Parathyroid adenoma (tissue), 2 donors: ENCODE measurements at regions not wholly inside any gene's neighbourhood (a gene's known extent, or its start where the extent isn't known, plus 50 kb on each side); places are given as distances from the start of the nearest gene placed in this dataset.

Experiments used
- H2AFZ ChIP-seq: fragments of 300-600 bp; sonication (generic); one replicate; pipeline ENCODE4 v1.7.0; 2017; ENCODE audit warnings: antibody characterized with exemption, mild to moderate bottlenecking
- H3K27ac ChIP-seq: fragments of 300-600 bp; sonication (generic); one replicate; pipeline ENCODE4 v1.7.0; 2017
- H3K27me3 ChIP-seq: fragments of 300-600 bp; sonication (generic); one replicate; pipeline ENCODE4 v1.7.0; 2017; ENCODE audit warnings: low read length; ENCODE audit not compliant: control insufficient read depth, insufficient read depth
- H3K36me3 ChIP-seq: fragments of 300-600 bp; sonication (generic); one replicate; pipeline ENCODE4 v1.7.0; 2017; ENCODE audit warnings: low read length; ENCODE audit not compliant: control insufficient read depth, insufficient read depth
- H3K4me1 ChIP-seq: fragments of 300-600 bp; sonication (generic); one replicate; pipeline ENCODE4 v1.7.0; 2017; ENCODE audit warnings: control low read depth
- H3K4me2 ChIP-seq: fragments of 300-600 bp; sonication (generic); one replicate; pipeline ENCODE4 v1.7.0; 2017; ENCODE audit warnings: low read length
- H3K4me3 ChIP-seq: fragments of 300-600 bp; sonication (generic); one replicate; pipeline ENCODE4 v1.7.0; 2017; ENCODE audit warnings: low read depth, low read length
- H3K79me2 ChIP-seq: fragments of 300-600 bp; sonication (generic); one replicate; pipeline ENCODE4 v1.7.0; 2017; ENCODE audit warnings: control low read depth
- H3K9ac ChIP-seq: fragments of 300-600 bp; sonication (generic); one replicate; pipeline ENCODE4 v1.7.0; 2017; ENCODE audit warnings: mild to moderate bottlenecking
- H3K9me3 ChIP-seq: fragments of 300-600 bp; sonication (generic); one replicate; pipeline ENCODE4 v1.7.0; 2017; ENCODE audit warnings: low read length; ENCODE audit not compliant: control insufficient read depth
- CTCF ChIP-seq: fragments of 300-600 bp; sonication (generic); IDR thresholded peaks from one replicate; pipeline ENCODE4 v1.7.0; 2017; ENCODE audit warnings: antibody characterized with exemption, mild to moderate bottlenecking
- donor health status: primary hyperparathyroidism.

DNA sequence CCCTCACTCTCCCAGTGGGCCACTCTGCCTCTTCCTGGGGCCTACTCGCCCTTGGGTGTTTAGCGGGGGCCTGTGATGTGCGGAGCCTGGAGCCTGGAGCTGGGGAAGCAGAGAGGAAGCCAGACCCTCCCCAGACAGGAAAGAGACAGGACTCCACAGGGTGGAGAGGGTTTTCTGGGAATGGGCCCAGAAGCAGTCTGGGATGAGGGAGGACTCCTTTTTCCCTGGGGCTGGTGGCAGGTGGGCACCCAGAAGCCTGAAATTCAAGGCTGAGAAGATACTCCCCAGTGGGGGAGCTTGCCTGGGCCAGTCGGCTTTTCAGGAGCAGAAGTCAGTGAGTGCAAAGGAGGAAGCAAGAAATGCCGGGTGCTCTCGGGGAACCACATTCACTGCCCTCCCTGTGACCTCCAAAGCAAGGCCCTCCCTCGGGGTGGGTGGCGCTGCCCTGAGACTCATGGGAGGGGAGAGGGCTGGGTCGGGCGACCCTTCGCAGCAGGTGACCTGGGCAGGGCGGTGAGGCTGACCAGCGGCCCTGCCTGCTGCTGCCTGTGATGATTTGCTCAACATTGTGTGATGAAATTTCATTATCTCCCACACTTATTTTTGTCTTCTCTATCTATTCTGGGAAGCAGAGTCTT lies 1377.4 kb downstream of the BRD1 start:
- H2AFZ ChIP-seq: no peak overlapping the region
- H3K4me1 ChIP-seq: no peaks in the 10 kb centered on the region
- H3K4me2 ChIP-seq: no peak overlapping the region
- H3K27me3 ChIP-seq: no peaks in the 10 kb centered on the region
- H3K9me3 ChIP-seq: no peaks in the 10 kb centered on the region
- H3K4me3 ChIP-seq: no peak overlapping the region
- no peaks in the 10 kb centered on the region for H3K79me2 ChIP-seq
- H3K27ac ChIP-seq: no peak overlapping the region
- H3K36me3 ChIP-seq: no peaks in the 10 kb centered on the region
- H3K9ac ChIP-seq: no peak overlapping the region
- no peak for TF ChIP-seq CTCF

DNA sequence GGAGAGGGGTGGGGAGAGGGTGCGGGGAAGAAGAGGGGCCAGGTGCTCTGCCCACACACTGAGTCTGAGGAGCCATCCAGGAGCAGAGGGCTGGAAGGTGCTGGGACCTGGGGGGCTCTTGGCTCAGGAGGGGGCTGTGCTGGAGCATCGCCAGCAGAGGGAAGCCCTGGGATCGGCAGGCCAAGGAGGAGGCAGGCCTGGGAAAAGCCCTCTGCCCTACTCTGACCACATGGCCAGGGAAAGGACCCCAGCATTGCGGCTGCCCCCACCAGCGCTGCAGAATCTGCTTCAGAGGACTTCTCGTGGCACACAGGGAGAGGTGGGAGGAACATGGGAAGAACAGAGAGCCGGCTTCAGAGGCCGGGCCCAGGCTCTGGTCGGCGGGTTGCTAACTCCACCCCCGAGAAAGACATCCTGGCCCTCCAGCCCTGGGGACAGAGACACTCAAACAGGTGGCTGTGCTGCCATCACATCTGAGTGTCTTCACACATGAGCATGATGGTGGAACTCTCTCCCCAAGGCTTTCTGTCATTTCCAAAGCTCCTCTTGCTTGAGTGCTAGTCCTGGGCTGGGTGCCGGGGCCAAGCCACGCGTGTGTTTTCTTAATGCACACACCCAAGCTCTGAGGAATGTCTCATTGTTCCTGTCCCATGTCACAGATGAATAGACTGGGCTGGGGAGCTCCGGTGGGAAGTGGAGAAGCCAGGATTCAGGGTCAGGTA lies 1378.0 kb downstream of the BRD1 start:
- Histone ChIP-seq H3K27me3 (no peaks in the 10 kb centered on the region), H3K4me3 (no peak overlapping the region), H3K9me3 (no peaks in the 10 kb centered on the region), H2AFZ (no peak overlapping the region), H3K4me2 (no peak overlapping the region), H3K27ac (no peak overlapping the region), H3K79me2 (no peaks in the 10 kb centered on the region), H3K4me1 (no peaks in the 10 kb centered on the region), H3K36me3 (no peaks in the 10 kb centered on the region), H3K9ac (no peak overlapping the region)
- no peak for TF ChIP-seq CTCF

GRCh38 chr22:48448821-48449220 lies 1378.9 kb downstream of the BRD1 start:
- TF ChIP-seq CTCF: no peak
- no peak overlapping the region for H3K4me2 ChIP-seq

DNA sequence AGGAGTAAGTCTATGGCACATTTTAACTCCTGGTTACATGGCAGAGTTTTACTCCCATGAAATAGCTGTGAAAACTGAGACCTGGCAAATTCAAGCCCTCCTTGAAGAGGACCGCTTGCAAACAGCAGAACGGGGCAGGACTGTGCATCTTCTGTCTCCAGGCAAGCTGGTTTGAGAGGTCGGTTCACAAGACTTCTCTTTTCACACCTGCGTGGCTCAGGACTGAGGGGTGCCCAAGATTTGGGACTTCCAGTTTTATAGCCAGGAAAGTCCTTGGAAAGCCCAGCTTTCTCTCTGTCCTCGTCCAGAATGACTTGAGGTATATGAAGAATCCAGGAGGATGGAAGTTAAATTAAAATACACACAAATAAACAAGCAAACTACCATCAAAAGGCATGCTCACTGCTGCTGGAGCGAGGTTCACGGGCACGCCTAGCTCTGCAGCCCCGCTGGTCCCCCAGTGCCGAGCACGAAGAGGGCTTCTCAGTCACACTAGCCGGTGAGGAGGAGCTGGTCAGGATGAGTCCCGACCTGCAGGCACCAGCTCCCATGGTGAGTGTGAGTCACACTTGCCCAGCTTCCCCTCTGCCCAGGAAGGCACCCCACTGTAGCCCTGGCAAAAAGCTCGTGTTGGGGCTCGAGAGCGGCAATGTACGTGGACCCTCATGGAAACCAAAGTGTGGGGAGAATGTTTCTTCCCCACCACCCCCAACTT lies 1382.4 kb downstream of the BRD1 start:
- H3K4me1 ChIP-seq: no peaks in the 10 kb centered on the region
- no peak overlapping the region for H2AFZ ChIP-seq
- H3K36me3 ChIP-seq: no peaks in the 10 kb centered on the region
- no peak overlapping the region for H3K4me3 ChIP-seq
- no peak overlapping the region for H3K27ac ChIP-seq
- no peak for TF ChIP-seq CTCF
- H3K27me3 ChIP-seq: no peaks in the 10 kb centered on the region
- H3K4me2 ChIP-seq: no peak overlapping the region
- H3K9ac ChIP-seq: no peak overlapping the region
- H3K79me2 ChIP-seq: no peaks in the 10 kb centered on the region
- H3K9me3 ChIP-seq: no peaks in the 10 kb centered on the region

More at GRCh38 chr22:48448821-48449220, 1378.9 kb downstream of the BRD1 start:
- Histone ChIP-seq H3K79me2 (no peaks in the 10 kb centered on the region), H2AFZ (no peak overlapping the region), H3K9me3 (no peaks in the 10 kb centered on the region), H3K27ac (no peak overlapping the region), H3K4me1 (no peaks in the 10 kb centered on the region), H3K36me3 (no peaks in the 10 kb centered on the region), H3K4me3 (no peak overlapping the region), H3K9ac (no peak overlapping the region), H3K27me3 (no peaks in the 10 kb centered on the region)
